Activated naive CD4-positive, alpha-beta T cell treated with anti-CD3 and anti-CD28 coated beads for 36 hours (primary cell): ENCODE measurements at regions not wholly inside any gene's neighbourhood (a gene's known extent, or its start where the extent isn't known, plus 50 kb on each side); places are given as distances from the start of the nearest gene placed in this dataset.
"Not testable (repeated sequence)": the region's sequence is repeated elsewhere in the genome, so short reads cannot be mapped to it uniquely, and the experiment has no call there.

ENCODE experiments used
- CTCF ChIA-PET: fragments of 350-600 bp; sonication (Branson Sonifier 250); formaldehyde crosslinking; loops from one replicate; lab custom pipeline; 2021; ENCODE audit warnings: antibody characterized with exemption; lab: Charles Lee
- DNase-seq: peaks from one replicate; pipeline ENCODE4 v3.0.0-alpha.2; 2020
- H3K27ac Mint-ChIP-seq: one replicate; pipeline ENCODE4 v1.8.0; 2021; ENCODE audit warnings: mild to moderate bottlenecking, mixed read lengths
- H3K27me3 Mint-ChIP-seq: one replicate; pipeline ENCODE4 v1.8.0; 2021; ENCODE audit warnings: low read depth, mixed read lengths
- H3K36me3 Mint-ChIP-seq: one replicate; pipeline ENCODE4 v1.8.0; 2021; ENCODE audit warnings: low read depth, mixed read lengths
- H3K4me1 Mint-ChIP-seq: one replicate; pipeline ENCODE4 v1.8.0; 2021; ENCODE audit warnings: low read depth, mixed read lengths
- H3K4me3 Mint-ChIP-seq: one replicate; pipeline ENCODE4 v1.8.0; 2021; ENCODE audit warnings: mild to moderate bottlenecking, moderate library complexity, mixed read lengths
- H3K9me3 Mint-ChIP-seq: one replicate; pipeline ENCODE4 v1.8.0; 2021; ENCODE audit warnings: mixed read lengths
- intact Hi-C: fragments of 100-400 bp; cut with micrococcal nuclease; formaldehyde crosslinking; loops from one replicate; pipeline ENCODE4 v1.15.1; 2023

- intact Hi-C loops: no loop called here
- Mint-ChIP-seq H3K4me1 (no peaks in the 10 kb centered on the region), H3K27ac (no peak overlapping the region), H3K36me3 (peaks cover 2% of the 10 kb centered on the region), H3K9me3 (peaks cover 8% of the 10 kb centered on the region), H3K27me3 (no peaks in the 10 kb centered on the region), H3K4me3 (no peak overlapping the region)
- CTCF ChIA-PET: no interaction called here
- no peak for DNase-seq
Observed at GRCh38 chr19:28326746-28327145, 886.2 kb downstream of the UQCRFS1 start.

DNA sequence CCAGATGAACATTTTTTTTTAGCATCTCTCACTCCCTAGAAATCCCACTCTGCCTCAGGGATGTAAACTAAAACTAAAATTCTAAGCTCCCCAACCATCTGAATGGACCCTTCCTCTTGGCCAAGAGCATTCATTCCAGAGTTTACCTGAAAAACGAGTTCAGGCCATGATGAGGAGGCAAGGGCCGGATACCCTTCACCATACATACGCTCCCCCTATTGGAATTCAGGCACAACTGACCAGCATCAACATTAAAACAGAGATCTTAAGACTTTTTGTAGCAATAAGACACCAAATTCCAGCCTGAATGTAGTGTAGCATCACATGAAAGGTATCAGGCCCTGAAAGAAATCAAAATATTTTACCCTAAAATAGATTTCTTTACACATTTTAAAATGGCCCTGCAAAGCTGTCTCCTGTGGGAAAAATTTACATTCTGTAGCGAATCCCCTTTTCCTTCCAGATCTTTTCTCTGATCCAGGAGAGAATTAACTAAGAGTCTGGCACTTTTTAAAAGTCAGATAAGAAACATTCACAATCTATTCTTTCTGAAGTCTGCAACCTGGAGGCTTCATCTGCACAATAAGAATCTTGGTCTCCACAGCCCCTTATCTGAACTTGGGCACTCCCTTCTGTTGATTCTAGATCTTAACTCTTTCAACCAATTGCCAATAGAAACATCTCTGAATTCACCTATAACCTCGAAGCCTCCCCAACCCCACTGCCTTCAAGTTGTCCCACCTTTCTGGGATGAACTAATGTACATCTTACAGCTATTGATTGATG is 888.5 kb downstream of the UQCRFS1 start:
- CTCF ChIA-PET: no interaction called here
- peaks cover 6% of the 10 kb centered on the region for H3K9me3 Mint-ChIP-seq
- H3K4me1 Mint-ChIP-seq: no peaks in the 10 kb centered on the region
- H3K36me3 Mint-ChIP-seq: peaks cover 2% of the 10 kb centered on the region
- intact Hi-C loops: loop anchor here (2.0 kb wide), 1 partner anchor 358 kb away; no protein-coding TSS in a partner anchor
- H3K27ac Mint-ChIP-seq: no peak overlapping the region
- DNase-seq: no peak
- no peak overlapping the region for H3K4me3 Mint-ChIP-seq
- H3K27me3 Mint-ChIP-seq: no peaks in the 10 kb centered on the region

GRCh38 chr19:28322945-28323344 is 890.0 kb downstream of the UQCRFS1 start:
- intact Hi-C loops: no loop called here
- H3K4me3 Mint-ChIP-seq: no peak overlapping the region
- no peaks in the 10 kb centered on the region for H3K9me3 Mint-ChIP-seq
- DNase-seq: no peak
- no peaks in the 10 kb centered on the region for H3K36me3 Mint-ChIP-seq
- no peaks in the 10 kb centered on the region for H3K4me1 Mint-ChIP-seq
- no peaks in the 10 kb centered on the region for H3K27me3 Mint-ChIP-seq
- CTCF ChIA-PET: interaction anchor here (0.9 kb wide), 1 partner anchor 350 kb away, joined by 3 read pairs; no protein-coding TSS in a partner anchor
- H3K27ac Mint-ChIP-seq: no peak overlapping the region

GRCh38 chr19:28322491-28322890 is 890.5 kb downstream of the UQCRFS1 start:
- Mint-ChIP-seq H3K27me3 (no peaks in the 10 kb centered on the region), H3K36me3 (no peaks in the 10 kb centered on the region), H3K27ac (no peak overlapping the region), H3K4me3 (no peak overlapping the region), H3K4me1 (no peaks in the 10 kb centered on the region), H3K9me3 (no peaks in the 10 kb centered on the region)
- intact Hi-C loops: no loop called here
- CTCF ChIA-PET: interaction anchor here (0.9 kb wide), 1 partner anchor 349 kb away, joined by 3 read pairs; no protein-coding TSS in a partner anchor
- DNase-seq: no peak

DNA sequence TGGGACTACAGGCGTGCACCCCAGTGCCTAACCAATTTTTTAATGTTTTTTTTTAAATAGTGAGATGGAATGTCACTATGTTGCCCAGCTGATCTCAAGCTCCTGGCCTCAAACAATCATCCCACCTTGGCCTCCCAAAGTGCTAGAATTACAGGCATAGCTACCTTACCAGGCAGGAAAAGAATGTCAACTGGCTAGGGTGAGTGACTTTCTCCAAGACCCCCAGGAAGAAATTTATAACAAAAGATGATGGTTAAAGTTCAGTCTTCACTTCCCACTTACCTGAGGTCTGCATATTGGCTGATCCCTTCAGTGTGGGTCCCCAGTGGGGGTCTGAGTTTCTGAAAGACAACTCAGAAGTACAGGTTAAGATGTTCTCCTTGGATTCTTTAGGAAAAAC is 893.0 kb downstream of the UQCRFS1 start:
- H3K27ac Mint-ChIP-seq: no peak overlapping the region
- DNase-seq: no peak
- no peaks in the 10 kb centered on the region for H3K36me3 Mint-ChIP-seq
- H3K4me1 Mint-ChIP-seq: no peaks in the 10 kb centered on the region
- CTCF ChIA-PET: no interaction called here
- H3K9me3 Mint-ChIP-seq: no peaks in the 10 kb centered on the region
- intact Hi-C loops: no loop called here
- H3K4me3 Mint-ChIP-seq: no peak overlapping the region
- H3K27me3 Mint-ChIP-seq: no peaks in the 10 kb centered on the region

DNA sequence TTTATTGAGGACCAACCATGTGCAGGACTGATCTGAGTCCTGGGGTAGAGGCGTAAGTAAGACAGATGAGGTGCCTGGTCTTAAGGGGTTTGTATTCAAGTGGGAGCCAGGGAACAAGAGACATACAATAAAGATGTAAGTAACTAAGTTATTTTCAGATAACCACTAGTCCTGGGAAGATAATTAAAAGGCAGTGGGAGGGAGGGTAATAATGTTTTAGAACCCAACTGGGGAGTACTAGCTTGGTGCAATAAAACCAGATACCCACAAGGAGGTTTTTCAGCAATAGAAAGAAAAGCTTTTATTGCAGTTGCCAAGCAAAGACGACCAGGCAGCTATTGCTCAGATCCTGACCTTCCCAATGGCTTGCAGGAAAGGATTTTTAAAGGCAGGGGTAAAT is 893.7 kb downstream of the UQCRFS1 start:
- Mint-ChIP-seq H3K27me3 (no peaks in the 10 kb centered on the region), H3K4me1 (no peaks in the 10 kb centered on the region), H3K36me3 (no peaks in the 10 kb centered on the region), H3K4me3 (no peak overlapping the region), H3K27ac (no peak overlapping the region), H3K9me3 (no peaks in the 10 kb centered on the region)
- CTCF ChIA-PET: no interaction called here
- intact Hi-C loops: no loop called here
- DNase-seq: no peak

- intact Hi-C loops: no loop called here
- Mint-ChIP-seq H3K36me3 (no peaks in the 10 kb centered on the region), H3K4me1 (no peaks in the 10 kb centered on the region), H3K27me3 (no peaks in the 10 kb centered on the region), H3K4me3 (no peak overlapping the region), H3K9me3 (no peaks in the 10 kb centered on the region), H3K27ac (no peak overlapping the region)
- CTCF ChIA-PET: no interaction called here
- DNase-seq: no peak
Observed at GRCh38 chr19:28318469-28319179, 894.3 kb downstream of the UQCRFS1 start.

DNA sequence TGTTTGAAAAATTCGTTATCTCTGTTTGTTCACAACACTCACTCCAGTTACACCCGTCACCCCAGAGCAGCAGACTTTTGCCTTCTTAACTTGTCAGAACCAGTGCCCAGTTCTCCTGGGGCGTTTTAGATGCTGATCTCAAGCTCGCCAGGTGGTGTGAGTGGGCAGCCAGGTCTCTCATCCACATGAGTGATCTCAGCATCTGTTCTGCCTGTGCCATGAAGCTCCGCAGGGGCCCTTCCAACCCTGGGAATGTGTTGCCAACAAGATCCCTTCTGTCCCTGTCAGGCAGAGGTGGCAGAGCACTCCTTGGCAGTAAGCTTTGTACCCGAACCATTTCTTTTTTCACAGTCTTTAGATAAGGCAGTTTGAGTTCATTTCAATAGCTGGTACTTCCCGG is 896.5 kb downstream of the UQCRFS1 start:
- H3K27ac Mint-ChIP-seq: no peak overlapping the region
- intact Hi-C loops: no loop called here
- CTCF ChIA-PET: no interaction called here
- no peaks in the 10 kb centered on the region for H3K4me1 Mint-ChIP-seq
- no peak for DNase-seq
- peaks cover 2% of the 10 kb centered on the region for H3K9me3 Mint-ChIP-seq
- no peaks in the 10 kb centered on the region for H3K36me3 Mint-ChIP-seq
- H3K4me3 Mint-ChIP-seq: no peak overlapping the region
- no peaks in the 10 kb centered on the region for H3K27me3 Mint-ChIP-seq

GRCh38 chr19:28314756-28315155 is 898.2 kb downstream of the UQCRFS1 start:
- CTCF ChIA-PET: no interaction called here
- no peak overlapping the region for H3K4me3 Mint-ChIP-seq
- no peaks in the 10 kb centered on the region for H3K27me3 Mint-ChIP-seq
- H3K36me3 Mint-ChIP-seq: no peaks in the 10 kb centered on the region
- no peak overlapping the region for H3K27ac Mint-ChIP-seq
- H3K9me3 Mint-ChIP-seq: peaks cover 2% of the 10 kb centered on the region
- intact Hi-C loops: no loop called here
- no peaks in the 10 kb centered on the region for H3K4me1 Mint-ChIP-seq
- DNase-seq: no peak

DNA sequence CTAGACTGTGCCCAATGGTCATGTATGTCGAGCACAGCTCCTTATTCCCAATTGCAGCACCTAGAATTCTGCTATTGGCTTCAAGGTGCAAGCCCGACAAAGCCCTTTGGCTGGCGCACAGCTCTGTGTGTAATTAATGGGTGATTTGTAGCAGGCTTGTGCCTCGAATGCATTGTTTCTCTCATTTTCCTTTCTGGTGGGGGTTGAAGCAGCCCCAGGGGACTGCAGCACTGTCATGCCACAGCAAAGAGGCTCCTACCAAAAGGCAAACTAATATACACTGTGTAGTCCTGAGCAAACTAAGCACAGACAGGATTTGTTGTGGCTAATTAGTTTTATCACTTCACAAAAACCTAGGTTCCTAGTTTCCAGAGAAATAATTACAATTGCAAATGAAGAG is 898.7 kb downstream of the UQCRFS1 start:
- no peak overlapping the region for H3K27ac Mint-ChIP-seq
- no peaks in the 10 kb centered on the region for H3K36me3 Mint-ChIP-seq
- H3K4me1 Mint-ChIP-seq: no peaks in the 10 kb centered on the region
- CTCF ChIA-PET: no interaction called here
- intact Hi-C loops: no loop called here
- no peak for DNase-seq
- H3K9me3 Mint-ChIP-seq: peaks cover 2% of the 10 kb centered on the region
- H3K4me3 Mint-ChIP-seq: no peak overlapping the region
- H3K27me3 Mint-ChIP-seq: no peaks in the 10 kb centered on the region

DNA sequence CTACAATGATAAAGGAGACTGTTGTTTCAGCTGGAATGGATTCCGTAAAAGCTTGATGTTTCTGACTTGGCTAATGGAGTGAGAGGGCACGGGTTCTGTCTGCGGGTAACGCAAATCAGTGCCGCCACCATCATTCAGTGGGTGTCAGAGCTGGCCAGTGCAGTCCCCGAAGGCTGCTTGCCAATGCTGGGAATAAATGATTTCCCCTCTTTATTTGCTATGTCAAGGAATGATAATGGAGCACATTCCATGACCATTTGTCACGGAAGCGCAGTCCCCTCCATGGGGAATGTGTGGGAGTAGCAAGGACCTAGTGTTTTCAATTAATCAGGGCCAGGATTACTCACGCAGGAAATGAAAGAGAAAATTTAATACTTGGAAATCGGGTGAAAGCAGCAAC is 899.3 kb downstream of the UQCRFS1 start:
- H3K9me3 Mint-ChIP-seq: peaks cover 2% of the 10 kb centered on the region
- DNase-seq: no peak
- CTCF ChIA-PET: no interaction called here
- H3K4me1 Mint-ChIP-seq: no peaks in the 10 kb centered on the region
- no peak overlapping the region for H3K4me3 Mint-ChIP-seq
- intact Hi-C loops: no loop called here
- H3K36me3 Mint-ChIP-seq: no peaks in the 10 kb centered on the region
- no peak overlapping the region for H3K27ac Mint-ChIP-seq
- H3K27me3 Mint-ChIP-seq: no peaks in the 10 kb centered on the region

DNA sequence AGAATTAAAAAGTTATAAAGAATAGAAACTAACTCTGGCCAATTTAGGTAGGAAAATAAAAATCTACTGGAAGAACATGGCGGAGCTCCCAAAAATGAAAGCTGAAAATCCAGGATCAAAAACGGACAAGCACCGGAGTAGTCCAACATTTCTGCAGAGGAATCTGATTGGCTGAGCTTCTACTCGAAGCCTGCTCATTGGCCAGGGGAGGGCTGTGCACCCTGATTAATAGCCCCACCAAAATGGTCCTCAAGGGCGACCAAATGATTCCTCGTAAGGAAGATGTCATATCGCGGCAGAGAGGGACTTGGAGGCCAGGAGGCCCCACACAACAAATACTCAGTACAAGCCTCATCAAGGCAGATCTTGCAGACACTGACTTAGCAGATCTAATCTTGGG is 900.7 kb downstream of the UQCRFS1 start:
- H3K4me3 Mint-ChIP-seq: no peak overlapping the region
- CTCF ChIA-PET: no interaction called here
- intact Hi-C loops: no loop called here

GRCh38 chr19:28310829-28311228 is 902.1 kb downstream of the UQCRFS1 start:
- H3K36me3 Mint-ChIP-seq, H3K4me1 Mint-ChIP-seq, DNase-seq, H3K27ac Mint-ChIP-seq, H3K4me3 Mint-ChIP-seq, intact Hi-C loops, H3K27me3 Mint-ChIP-seq, H3K9me3 Mint-ChIP-seq, CTCF ChIA-PET: not testable (repeated sequence)

More for the DNA sequence above, 900.7 kb downstream of the UQCRFS1 start:
- H3K36me3 Mint-ChIP-seq: no peaks in the 10 kb centered on the region
- H3K27me3 Mint-ChIP-seq: no peaks in the 10 kb centered on the region
- no peak overlapping the region for H3K27ac Mint-ChIP-seq
- no peak for DNase-seq
- peaks cover 7% of the 10 kb centered on the region for H3K9me3 Mint-ChIP-seq
- H3K4me1 Mint-ChIP-seq: no peaks in the 10 kb centered on the region
